Aorta (tissue), 5 donors: ENCODE measurements at regions not wholly inside any gene's neighbourhood (a gene's known extent, or its start where the extent isn't known, plus 50 kb on each side); places are given as distances from the start of the nearest gene placed in this dataset.

ENCODE experiments used
- ATAC-seq: fragments of 200-7000 bp; cut with Tn5 transposase; one replicate; pipeline ENCODE4 v1.9.1; 2022; ENCODE audit warnings: moderate library complexity; ENCODE audit not compliant: low FRiP score
- DNase-seq, 2 donors: peaks; one replicate each; pipeline ENCODE4 v3.0.0-alpha.2; 2020
- H3K27ac ChIP-seq, 2 donors: one replicate each; pipeline ENCODE4 v1.5.1; 2013; ENCODE audit warnings: low read length in 2 of 2, mild to moderate bottlenecking in 2 of 2, moderate library complexity in 2 of 2, control low read depth in 1 of 2, inconsistent platforms in 1 of 2, low read depth in 1 of 2
- H3K27me3 ChIP-seq, 2 donors: one replicate each; pipeline ENCODE4 v1.6.1; 2013; ENCODE audit warnings: control low read depth in 1 of 2, low read length in 1 of 2, mild to moderate bottlenecking in 1 of 2, moderate library complexity in 1 of 2; ENCODE audit not compliant: insufficient read depth in 2 of 2, control insufficient read depth in 1 of 2
- H3K36me3 ChIP-seq, 2 donors: one replicate each; pipeline ENCODE4 v1.6.1; 2013; ENCODE audit warnings: control low read depth in 1 of 2, low read length in 1 of 2, mild to moderate bottlenecking in 1 of 2; ENCODE audit not compliant: insufficient read depth in 2 of 2, control insufficient read depth in 1 of 2
- H3K4me1 ChIP-seq, 2 donors: one replicate each; pipeline ENCODE4 v1.6.1; 2013; ENCODE audit warnings: low read length in 2 of 2, control low read depth in 1 of 2, mild to moderate bottlenecking in 1 of 2, moderate library complexity in 1 of 2; ENCODE audit not compliant: insufficient read depth in 2 of 2, control insufficient read depth in 1 of 2
- H3K4me3 ChIP-seq, 2 donors: one replicate each; pipeline ENCODE4 v1.5.1; 2013; ENCODE audit warnings: low read length in 2 of 2, control low read depth in 1 of 2, mild to moderate bottlenecking in 1 of 2
- H3K9me3 ChIP-seq: one replicate; pipeline ENCODE4 v1.6.1; 2013; ENCODE audit warnings: mild to moderate bottlenecking, low read length; ENCODE audit not compliant: control insufficient read depth
- WGBS, 2 donors: extraction: QIAGEN DNeasy Blood & Tissue Kit; methylation state at CpG; one replicate each; pipeline ENCODE4 v1.1.7; 2013; 5-methylcytosine and 5-hydroxymethylcytosine counted together
- intact Hi-C, 2 donors: fragments of 100-400 bp; cut with DNase I; formaldehyde crosslinking; loops; one replicate each; pipeline versions ENCODE4 v1.14.2 to v1.15.0; 2022
- donor health status: healthy with polysubstance abuse.
- donor health status: Bipolar disorder and iron deficiency.
- donor health status: DM: no; HTN: no; CAD: no.
- donor health status: DM: no; HTN: no; CAD: no.
- donor health status: DM: yes; HTN: yes; CAD: no.

DNA sequence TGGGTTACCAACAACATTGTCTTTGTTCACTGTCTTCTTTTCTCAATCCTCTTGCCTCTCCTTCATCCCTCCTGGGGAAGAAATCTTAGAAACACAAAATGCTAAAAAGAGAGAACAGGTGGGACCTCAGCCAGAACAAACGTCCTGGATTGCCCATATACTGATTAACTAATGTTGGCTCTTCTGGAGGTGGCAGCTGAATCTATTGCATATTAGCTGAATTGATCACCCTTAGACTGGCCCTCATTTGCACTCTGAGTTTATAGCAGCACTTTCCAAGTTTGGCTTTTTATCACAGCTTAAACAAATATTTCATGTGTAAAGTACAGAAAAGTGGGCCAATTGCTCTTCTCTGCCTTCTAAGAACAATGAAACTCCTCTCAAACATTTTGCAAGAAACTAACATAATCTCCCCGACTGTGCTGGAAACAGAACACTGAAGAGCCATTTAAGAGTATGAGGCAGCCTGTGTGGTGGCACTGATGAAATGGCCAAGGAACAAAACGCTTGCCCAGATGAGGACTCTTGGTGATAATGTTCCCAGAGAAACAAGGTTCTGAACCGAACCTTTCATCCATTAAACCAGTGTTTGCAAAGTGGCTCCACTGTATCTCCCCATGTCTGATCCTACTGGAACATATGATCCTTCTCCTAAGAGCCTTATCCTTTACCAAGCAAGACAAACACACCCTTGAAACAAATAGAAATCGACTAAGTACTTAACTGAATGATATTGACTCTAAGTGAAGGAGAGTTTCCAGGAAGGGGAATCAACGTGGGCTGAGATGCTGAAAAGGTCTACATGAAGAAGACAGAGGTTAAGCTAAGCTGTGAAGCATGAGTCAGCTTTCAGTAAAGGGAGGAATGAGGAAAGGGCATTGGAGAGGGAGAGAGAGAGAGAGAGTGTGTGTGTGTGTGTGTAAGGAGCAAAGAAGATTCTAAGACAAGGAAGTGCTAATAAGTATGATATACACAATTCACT lies 83.2 kb upstream of the LIFR start:
- H3K36me3 ChIP-seq, result no peaks in the 10 kb centered on the region
- WGBS, 2 donors, result 46% methylated on average over 6 of the region's 6 CpGs
- no peaks in the 10 kb centered on the region for H3K9me3 ChIP-seq
- intact Hi-C loops, result no loop called here
- no peaks in the 10 kb centered on the region for H3K4me1 ChIP-seq
- DNase-seq (no peak), ATAC-seq (no peak)
- no peak overlapping the region for H3K4me3 ChIP-seq
- H3K27me3 ChIP-seq, result no peaks in the 10 kb centered on the region
- H3K27ac ChIP-seq, result no peak overlapping the region

DNA sequence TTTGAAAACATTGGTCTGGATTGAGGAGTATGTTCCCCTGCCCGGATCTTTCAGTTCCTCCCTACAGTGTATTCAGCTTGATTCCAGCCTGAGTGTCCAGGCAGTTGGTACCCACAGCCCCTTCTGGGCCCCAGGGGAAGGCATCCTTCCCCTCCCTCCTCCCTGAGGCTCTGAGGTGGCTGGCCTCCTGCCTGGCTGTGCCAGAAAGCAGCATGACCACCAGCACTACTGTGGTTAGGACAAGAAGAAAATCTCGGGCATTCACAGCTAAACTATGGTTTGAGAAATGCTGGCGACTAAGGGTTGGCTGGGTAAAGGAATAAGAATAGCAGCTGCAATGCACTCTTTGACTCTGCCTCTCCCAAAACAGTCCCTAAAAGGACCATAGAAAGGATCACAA lies 84.6 kb upstream of the LIFR start:
- WGBS, 2 donors, result 76% methylated on average over 3 of the region's 3 CpGs
- H3K27me3 ChIP-seq, result no peaks in the 10 kb centered on the region
- H3K27ac ChIP-seq, result no peak overlapping the region
- H3K4me3 ChIP-seq, result no peak overlapping the region
- DNase-seq (no peak), ATAC-seq (no peak)
- H3K9me3 ChIP-seq, result no peaks in the 10 kb centered on the region
- no peaks in the 10 kb centered on the region for H3K4me1 ChIP-seq
- intact Hi-C loops, result no loop called here
- H3K36me3 ChIP-seq, result no peaks in the 10 kb centered on the region

DNA sequence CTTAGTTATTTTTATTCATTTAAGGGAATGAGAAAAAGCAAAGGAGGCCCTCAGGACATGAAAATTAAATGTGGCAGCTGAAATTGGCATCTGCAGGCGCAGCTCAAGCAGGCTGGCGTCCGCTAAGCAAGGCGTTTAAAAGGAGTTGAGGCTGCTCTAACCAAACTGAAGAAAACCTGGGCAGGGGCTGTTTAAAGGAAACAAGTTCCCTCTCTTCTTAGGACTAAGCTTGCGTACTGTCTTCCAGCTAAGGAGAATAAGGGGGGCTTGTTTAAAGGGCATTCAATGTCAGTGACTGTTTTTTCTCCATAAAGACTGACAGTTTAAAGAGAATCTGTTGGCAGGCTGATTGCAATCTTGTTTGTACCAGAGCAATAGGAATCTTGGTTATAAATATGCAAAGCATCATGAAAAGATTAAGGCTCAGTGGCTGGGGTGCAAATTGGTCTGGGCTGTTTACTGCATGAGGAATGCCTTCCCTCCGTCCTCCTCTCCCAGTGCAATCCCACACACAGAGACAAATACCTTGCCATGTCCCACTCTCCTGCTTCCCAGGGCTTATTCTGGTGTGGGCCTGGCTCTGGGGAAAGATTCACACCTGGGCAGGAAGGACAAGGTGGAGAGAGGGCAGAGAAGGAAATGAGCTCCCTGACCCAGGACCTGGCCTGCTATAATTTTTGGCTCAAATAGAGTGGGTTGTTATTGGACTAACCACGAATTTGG lies 85.9 kb upstream of the LIFR start:
- DNase-seq (no peak), ATAC-seq (no peak)
- Histone ChIP-seq H3K27ac (no peak overlapping the region), H3K27me3 (no peaks in the 10 kb centered on the region), H3K4me3 (no peak overlapping the region), H3K4me1 (no peaks in the 10 kb centered on the region), H3K36me3 (no peaks in the 10 kb centered on the region), H3K9me3 (no peaks in the 10 kb centered on the region)
- intact Hi-C loops, result no loop called here
- WGBS, 2 donors, result 69% methylated on average over 7 of the region's 7 CpGs

DNA sequence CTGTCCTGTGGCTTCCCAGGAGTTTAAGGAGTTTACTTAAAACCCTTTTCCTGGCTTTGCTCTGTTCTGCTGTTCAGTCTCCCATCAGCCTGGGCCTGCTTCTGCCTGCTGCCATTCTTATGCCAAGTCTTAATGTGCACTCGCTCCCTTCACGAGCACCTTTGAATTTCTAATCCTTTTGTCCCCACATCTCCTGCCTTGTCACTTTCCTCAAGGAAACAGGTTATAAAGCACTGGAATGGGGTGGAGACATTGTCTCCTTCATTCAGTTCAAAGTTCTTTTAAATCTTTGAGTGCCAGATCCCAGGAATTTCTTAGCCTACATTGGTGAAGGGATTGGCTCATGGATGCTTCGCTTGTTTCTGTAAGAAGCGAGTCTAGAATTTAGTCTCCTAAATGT lies 87.2 kb upstream of the LIFR start:
- Histone ChIP-seq H3K27me3 (no peaks in the 10 kb centered on the region), H3K4me3 (no peak overlapping the region), H3K27ac (no peak overlapping the region), H3K4me1 (no peaks in the 10 kb centered on the region), H3K9me3 (no peaks in the 10 kb centered on the region), H3K36me3 (no peaks in the 10 kb centered on the region)
- ATAC-seq (no peak), DNase-seq (no peak)
- WGBS, 2 donors, result 96 to 98% methylated on average over 4 of the region's 4 CpGs
- intact Hi-C loops, result no loop called here

DNA sequence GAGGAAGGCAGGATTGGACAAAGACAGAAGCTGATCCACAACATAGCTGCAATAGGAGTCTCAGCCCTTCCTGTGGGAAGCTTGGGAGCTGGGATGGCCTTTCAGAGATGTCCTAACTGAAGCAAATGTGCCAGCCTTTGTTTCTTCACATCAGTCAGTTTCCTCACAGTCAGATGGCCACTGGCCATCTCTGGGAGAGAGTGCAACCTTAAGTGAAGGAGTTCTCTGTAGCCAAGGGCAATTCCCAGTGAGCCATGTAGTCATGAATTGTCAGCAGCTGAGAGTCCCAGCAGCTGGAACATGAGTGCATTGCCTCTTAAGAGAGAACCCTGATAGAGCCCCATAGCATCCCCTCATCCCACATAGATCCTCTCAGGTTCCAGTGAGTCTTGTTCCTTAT lies 89.1 kb upstream of the LIFR start:
- Histone ChIP-seq H3K4me3 (no peak overlapping the region), H3K27me3 (no peaks in the 10 kb centered on the region), H3K27ac (no peak overlapping the region), H3K4me1 (no peaks in the 10 kb centered on the region), H3K36me3 (no peaks in the 10 kb centered on the region), H3K9me3 (no peaks in the 10 kb centered on the region)
- DNase-seq, result no peak
- ATAC-seq, result no peak
- intact Hi-C loops, result no loop called here

GRCh38 chr5:38648703-38649291 lies 92.4 kb upstream of the LIFR start:
- DNase-seq (no peak), ATAC-seq (no peak)
- no peak overlapping the region for H3K27ac ChIP-seq
- H3K9me3 ChIP-seq, result no peaks in the 10 kb centered on the region
- intact Hi-C loops, result no loop called here
- no peaks in the 10 kb centered on the region for H3K27me3 ChIP-seq
- WGBS, 2 donors, result 74 to 84% methylated on average over 3 of the region's 3 CpGs
- H3K36me3 ChIP-seq, result no peaks in the 10 kb centered on the region
- no peak overlapping the region for H3K4me3 ChIP-seq
- H3K4me1 ChIP-seq, result no peaks in the 10 kb centered on the region

GRCh38 chr5:38650540-38650939 lies 94.1 kb upstream of the LIFR start:
- intact Hi-C loops, result no loop called here
- H3K36me3 ChIP-seq, result no peaks in the 10 kb centered on the region
- H3K4me1 ChIP-seq, result no peaks in the 10 kb centered on the region
- H3K4me3 ChIP-seq, result no peak overlapping the region
- H3K9me3 ChIP-seq, result no peaks in the 10 kb centered on the region
- WGBS, 2 donors, result 40 to 43% methylated on average over 7 of the region's 7 CpGs
- H3K27me3 ChIP-seq, result no peaks in the 10 kb centered on the region
- H3K27ac ChIP-seq, result no peak overlapping the region
- DNase-seq (no peak), ATAC-seq (no peak)

DNA sequence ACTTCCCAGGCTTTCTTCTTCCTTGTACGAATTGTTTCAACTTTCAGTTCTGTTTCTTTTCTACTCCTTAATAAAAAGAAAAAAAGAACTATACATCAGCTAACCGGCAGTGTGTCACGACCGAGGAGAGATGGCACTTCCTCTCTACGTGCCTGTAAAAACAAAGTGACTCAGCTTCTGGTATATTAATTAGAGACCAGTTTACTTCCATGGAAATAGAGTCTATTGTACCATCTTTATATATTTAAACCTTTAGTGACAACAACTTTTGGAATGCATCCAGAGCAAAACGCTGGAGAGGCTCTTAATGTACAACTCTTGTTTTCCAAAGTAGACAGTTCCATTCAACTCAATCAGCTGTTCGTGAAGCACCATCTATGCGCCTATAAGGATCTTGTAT lies 94.5 kb upstream of the LIFR start:
- H3K4me3 ChIP-seq, result no peak overlapping the region

More for the DNA sequence above, 94.5 kb upstream of the LIFR start:
- Histone ChIP-seq H3K9me3 (no peaks in the 10 kb centered on the region), H3K27me3 (no peaks in the 10 kb centered on the region), H3K36me3 (no peaks in the 10 kb centered on the region), H3K27ac (no peak overlapping the region), H3K4me1 (no peaks in the 10 kb centered on the region)
- no peak for DNase-seq
- ATAC-seq, result no peak
- 35 to 36% methylated on average over 8 of the region's 8 CpGs for WGBS, 2 donors
- intact Hi-C loops, result no loop called here
